Osteocyte (in vitro differentiated cells): ENCODE measurements at regions not wholly inside any gene's neighbourhood (a gene's known extent, or its start where the extent isn't known, plus 50 kb on each side); places are given as distances from the start of the nearest gene placed in this dataset.
"Not testable (repeated sequence)": the region's sequence is repeated elsewhere in the genome, so short reads cannot be mapped to it uniquely, and the experiment has no call there.

Experiments used
- DNase-seq: peaks from one replicate; pipeline ENCODE4 v3.0.0; 2021; ENCODE audit warnings: mixed read lengths; ENCODE audit not compliant: unreplicated experiment; ENCODE audit errors: extremely low spot score
- H3K27ac Mint-ChIP-seq: one replicate; pipeline ENCODE4 v1.8.0; 2021; ENCODE audit warnings: mild to moderate bottlenecking, mixed read lengths; ENCODE audit not compliant: unreplicated experiment
- H3K27me3 Mint-ChIP-seq: one replicate; pipeline ENCODE4 v1.8.0; 2021; ENCODE audit warnings: mixed read lengths; ENCODE audit not compliant: unreplicated experiment
- H3K36me3 Mint-ChIP-seq: one replicate; pipeline ENCODE4 v1.8.0; 2021; ENCODE audit warnings: mixed read lengths; ENCODE audit not compliant: unreplicated experiment
- H3K4me1 Mint-ChIP-seq: one replicate; pipeline ENCODE4 v1.8.0; 2021; ENCODE audit warnings: mixed read lengths; ENCODE audit not compliant: unreplicated experiment
- H3K4me3 Mint-ChIP-seq: one replicate; pipeline ENCODE4 v1.8.0; 2021; ENCODE audit warnings: mild to moderate bottlenecking, moderate library complexity, mixed read lengths; ENCODE audit not compliant: unreplicated experiment
- H3K9me3 Mint-ChIP-seq: one replicate; pipeline ENCODE4 v1.8.0; 2021; ENCODE audit warnings: mixed read lengths; ENCODE audit not compliant: unreplicated experiment
- CTCF ChIP-seq: fragments of 200-600 bp; sonication (generic); IDR thresholded peaks from 2 replicates; pipeline ENCODE4 v1.5.0; 2021; ENCODE audit warnings: antibody characterized with exemption, mild to moderate bottlenecking, moderate library complexity

- Mint-ChIP-seq H3K4me3 (no peak overlapping the region), H3K27ac (no peak overlapping the region), H3K36me3 (no peaks in the 10 kb centered on the region), H3K27me3 (no peaks in the 10 kb centered on the region), H3K4me1 (no peaks in the 10 kb centered on the region), H3K9me3 (peaks cover 47% of the 10 kb centered on the region)
- no peak for DNase-seq
- no peak for TF ChIP-seq CTCF
These were observed 696.2 kb upstream of the PRMT6 start for GRCh38 chr1:106360252-106360651.

- peaks cover 8% of the 10 kb centered on the region for H3K9me3 Mint-ChIP-seq
- no peak for DNase-seq
- no peak overlapping the region for H3K27ac Mint-ChIP-seq
- no peaks in the 10 kb centered on the region for H3K4me1 Mint-ChIP-seq
- no peaks in the 10 kb centered on the region for H3K36me3 Mint-ChIP-seq
- TF ChIP-seq CTCF, result no peak
- H3K4me3 Mint-ChIP-seq, result no peak overlapping the region
- no peaks in the 10 kb centered on the region for H3K27me3 Mint-ChIP-seq
These were observed 689.7 kb upstream of the PRMT6 start for GRCh38 chr1:106366627-106367319.

- Mint-ChIP-seq H3K9me3 (peaks cover 4% of the 10 kb centered on the region), H3K4me3 (no peak overlapping the region), H3K4me1 (no peaks in the 10 kb centered on the region), H3K36me3 (no peaks in the 10 kb centered on the region), H3K27ac (no peak overlapping the region), H3K27me3 (no peaks in the 10 kb centered on the region)
- DNase-seq, result no peak
- no peak for TF ChIP-seq CTCF
These were observed 678.2 kb upstream of the PRMT6 start for GRCh38 chr1:106378261-106378660.

- no peak for DNase-seq
- no peak for TF ChIP-seq CTCF
- no peak overlapping the region for H3K4me3 Mint-ChIP-seq
- H3K9me3 Mint-ChIP-seq, result no peaks in the 10 kb centered on the region
- no peak overlapping the region for H3K27ac Mint-ChIP-seq
- no peaks in the 10 kb centered on the region for H3K27me3 Mint-ChIP-seq
- no peaks in the 10 kb centered on the region for H3K4me1 Mint-ChIP-seq
- no peaks in the 10 kb centered on the region for H3K36me3 Mint-ChIP-seq
These were observed 675.7 kb upstream of the PRMT6 start for GRCh38 chr1:106380772-106381171.

- DNase-seq, result not testable (repeated sequence)
These were observed 667.3 kb upstream of the PRMT6 start for GRCh38 chr1:106389160-106389559.

GRCh38 chr1:106393046-106393445 lies 663.4 kb upstream of the PRMT6 start:
- no peak for DNase-seq
- Mint-ChIP-seq H3K36me3 (no peaks in the 10 kb centered on the region), H3K27ac (no peak overlapping the region), H3K27me3 (no peaks in the 10 kb centered on the region), H3K9me3 (no peaks in the 10 kb centered on the region), H3K4me3 (no peak overlapping the region), H3K4me1 (no peaks in the 10 kb centered on the region)
- no peak for TF ChIP-seq CTCF

More at GRCh38 chr1:106389160-106389559, 667.3 kb upstream of the PRMT6 start:
- not testable (repeated sequence) for H3K4me3 Mint-ChIP-seq, H3K27ac Mint-ChIP-seq, H3K4me1 Mint-ChIP-seq, H3K27me3 Mint-ChIP-seq, H3K9me3 Mint-ChIP-seq, H3K36me3 Mint-ChIP-seq
